Left lung (tissue), 4 donors: ENCODE measurements at regions not wholly inside any gene's neighbourhood (a gene's known extent, or its start where the extent isn't known, plus 50 kb on each side); places are given as distances from the start of the nearest gene placed in this dataset.

ENCODE experiments used
- ATAC-seq: fragments of 200-7000 bp; cut with Tn5 transposase; one replicate; pipeline ENCODE4 v1.9.1; 2020; ENCODE audit warnings: moderate library complexity
- DNase-seq, 4 donors: peaks; one replicate each; pipeline ENCODE4 v3.0.0-alpha.2; 2013 to 2020
- H3K27ac ChIP-seq, 2 donors: fragments of 200-600 bp; sonication (generic) in 1 of 2; one replicate each; pipeline versions ENCODE4 v1.5.0 to v1.8.0; 2020 to 2021
- H3K27me3 ChIP-seq, 2 donors: fragments of 200-600 bp; sonication (generic) in 1 of 2; one replicate each; pipeline versions ENCODE4 v1.5.0 to v1.8.0; 2020 to 2021
- H3K36me3 ChIP-seq, 2 donors: fragments of 200-600 bp; sonication (generic) in 1 of 2; one replicate each; pipeline versions ENCODE4 v1.5.0 to v1.8.0; 2020 to 2021
- H3K4me1 ChIP-seq, 2 donors: fragments of 200-600 bp; one replicate each; pipeline ENCODE4 v1.8.0; 2021
- H3K4me3 ChIP-seq, 2 donors: fragments of 200-600 bp; sonication (generic) in 1 of 2; one replicate each; pipeline versions ENCODE4 v1.5.0 to v1.8.0; 2020 to 2021; ENCODE audit warnings: mild to moderate bottlenecking in 1 of 2
- H3K9me3 ChIP-seq, 2 donors: fragments of 200-600 bp; sonication (generic) in 1 of 2; one replicate each; pipeline versions ENCODE4 v1.5.0 to v1.8.0; 2020 to 2021
- intact Hi-C, 2 donors: fragments of 100-400 bp; cut with DNase I; formaldehyde crosslinking; loops; one replicate each; pipeline versions ENCODE4 v1.11.2 to v1.14.2; 2022
- TF ChIP-seq, protein P1 (sequence below), 2 donors: fragments of 200-600 bp; sonication (generic) in 1 of 2; IDR thresholded peaks; one replicate each; pipeline versions ENCODE4 v1.5.0 to v1.8.0; 2021; ENCODE audit warnings: antibody characterized with exemption in 2 of 2
- donor health status: DM: no; HTN: yes; CAD: no.
- donor health status: DM: no; HTN: no; CAD: no.

- intact Hi-C loops: no loop called here
- no peak for ATAC-seq
- TF ChIP-seq, protein P1, sequence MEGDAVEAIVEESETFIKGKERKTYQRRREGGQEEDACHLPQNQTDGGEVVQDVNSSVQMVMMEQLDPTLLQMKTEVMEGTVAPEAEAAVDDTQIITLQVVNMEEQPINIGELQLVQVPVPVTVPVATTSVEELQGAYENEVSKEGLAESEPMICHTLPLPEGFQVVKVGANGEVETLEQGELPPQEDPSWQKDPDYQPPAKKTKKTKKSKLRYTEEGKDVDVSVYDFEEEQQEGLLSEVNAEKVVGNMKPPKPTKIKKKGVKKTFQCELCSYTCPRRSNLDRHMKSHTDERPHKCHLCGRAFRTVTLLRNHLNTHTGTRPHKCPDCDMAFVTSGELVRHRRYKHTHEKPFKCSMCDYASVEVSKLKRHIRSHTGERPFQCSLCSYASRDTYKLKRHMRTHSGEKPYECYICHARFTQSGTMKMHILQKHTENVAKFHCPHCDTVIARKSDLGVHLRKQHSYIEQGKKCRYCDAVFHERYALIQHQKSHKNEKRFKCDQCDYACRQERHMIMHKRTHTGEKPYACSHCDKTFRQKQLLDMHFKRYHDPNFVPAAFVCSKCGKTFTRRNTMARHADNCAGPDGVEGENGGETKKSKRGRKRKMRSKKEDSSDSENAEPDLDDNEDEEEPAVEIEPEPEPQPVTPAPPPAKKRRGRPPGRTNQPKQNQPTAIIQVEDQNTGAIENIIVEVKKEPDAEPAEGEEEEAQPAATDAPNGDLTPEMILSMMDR (IDR thresholded peaks at IDR 0.05): no peak
Measured at GRCh38 chr5:165231821-165232508, 1726.5 kb downstream of the MAT2B start.

GRCh38 chr5:165232509-165233028, 1727.2 kb downstream of the MAT2B start:
- intact Hi-C loops: no loop called here
- H3K9me3 ChIP-seq: peaks cover 0 to 8% of the 10 kb centered on the region in 2 donors
- no peaks in the 10 kb centered on the region for H3K36me3 ChIP-seq
- ATAC-seq: no peak
- H3K27me3 ChIP-seq: no peaks in the 10 kb centered on the region
- TF ChIP-seq, protein P1 (IDR thresholded peaks at IDR 0.05): no peak
- no peak overlapping the region for H3K4me3 ChIP-seq
- H3K4me1 ChIP-seq: no peaks in the 10 kb centered on the region
- no peak overlapping the region for H3K27ac ChIP-seq
- DNase-seq: peak in 1 of 4 donors; percentile 21

More at GRCh38 chr5:165231821-165232508, 1726.5 kb downstream of the MAT2B start:
- no peak for DNase-seq
- H3K36me3 ChIP-seq: no peaks in the 10 kb centered on the region
- H3K4me1 ChIP-seq: no peaks in the 10 kb centered on the region
- H3K4me3 ChIP-seq: no peak overlapping the region
- no peaks in the 10 kb centered on the region for H3K27me3 ChIP-seq
- H3K27ac ChIP-seq: no peak overlapping the region
- H3K9me3 ChIP-seq: peaks cover 0 to 8% of the 10 kb centered on the region in 2 donors

- intact Hi-C loops: no loop called here
- no peaks in the 10 kb centered on the region for H3K4me1 ChIP-seq
- no peak for DNase-seq
- TF ChIP-seq, protein P1 (IDR thresholded peaks at IDR 0.05): no peak
- no peaks in the 10 kb centered on the region for H3K9me3 ChIP-seq
- H3K36me3 ChIP-seq: no peaks in the 10 kb centered on the region
- ATAC-seq: no peak
- no peak overlapping the region for H3K27ac ChIP-seq
- no peaks in the 10 kb centered on the region for H3K27me3 ChIP-seq
- no peak overlapping the region for H3K4me3 ChIP-seq
Measured at GRCh38 chr5:165241811-165242210, 1736.4 kb downstream of the MAT2B start.

DNA sequence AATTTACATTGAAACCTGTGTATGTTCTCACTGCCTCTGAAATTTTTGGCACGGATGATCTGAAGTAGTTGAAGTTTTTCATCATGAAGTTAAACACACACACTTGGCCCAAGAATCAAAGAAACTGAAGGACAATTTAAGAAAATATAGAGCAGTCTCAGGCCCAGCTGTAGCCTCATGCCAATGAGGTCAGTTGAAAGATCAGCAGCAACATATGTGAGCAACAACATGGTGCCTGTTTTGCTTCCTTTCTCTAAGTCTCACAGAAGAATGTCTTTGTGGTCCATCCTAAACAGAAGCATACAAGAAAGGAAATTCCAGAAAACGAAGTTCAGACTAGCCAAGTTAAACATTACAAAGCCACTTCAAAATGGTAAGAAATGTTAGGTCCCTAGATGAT, 1737.2 kb downstream of the MAT2B start:
- TF ChIP-seq, protein P1 (IDR thresholded peaks at IDR 0.05): no peak

GRCh38 chr5:165244407-165244806, 1739.0 kb downstream of the MAT2B start:
- intact Hi-C loops: no loop called here
- H3K27me3 ChIP-seq: no peaks in the 10 kb centered on the region
- H3K27ac ChIP-seq: no peak overlapping the region
- no peak overlapping the region for H3K4me3 ChIP-seq
- H3K9me3 ChIP-seq: no peaks in the 10 kb centered on the region
- TF ChIP-seq, protein P1 (IDR thresholded peaks at IDR 0.05): no peak
- ATAC-seq (no peak), DNase-seq (no peak)
- no peaks in the 10 kb centered on the region for H3K36me3 ChIP-seq
- no peaks in the 10 kb centered on the region for H3K4me1 ChIP-seq

More for the DNA sequence above, 1737.2 kb downstream of the MAT2B start:
- ATAC-seq (no peak), DNase-seq (no peak)
- Histone ChIP-seq H3K27me3 (no peaks in the 10 kb centered on the region), H3K4me3 (no peak overlapping the region), H3K36me3 (no peaks in the 10 kb centered on the region), H3K27ac (no peak overlapping the region), H3K4me1 (no peaks in the 10 kb centered on the region), H3K9me3 (no peaks in the 10 kb centered on the region)
- intact Hi-C loops: no loop called here
